WTC11 (cell line): ENCODE measurements at regions not wholly inside any gene's neighbourhood (a gene's known extent, or its start where the extent isn't known, plus 50 kb on each side); places are given as distances from the start of the nearest gene placed in this dataset.

Experiments used
- CREB1 ChIP-seq: sonication (generic); formaldehyde crosslinking; IDR thresholded peaks from 2 replicates; pipeline ENCODE4 v1.8.0; 2023; ENCODE audit warnings: mild to moderate bottlenecking, missing genetic modification reagents
- MXD4 ChIP-seq: fragments of 250-450 bp; sonication (Bioruptor Pico); IDR thresholded peaks from 2 replicates; pipeline ENCODE4 v1.8.0; 2021; ENCODE audit warnings: mild to moderate bottlenecking, moderate library complexity, borderline replicate concordance
- SP1 ChIP-seq: sonication (generic); formaldehyde crosslinking; conservative IDR thresholded peaks from 2 replicates; pipeline ENCODE4 v1.8.1; 2022; ENCODE audit warnings: missing genetic modification reagents
- TP53 ChIP-seq: sonication (generic); formaldehyde crosslinking; IDR thresholded peaks from 2 replicates; pipeline ENCODE4 v1.8.1; 2023; ENCODE audit warnings: mild to moderate bottlenecking, missing genetic modification reagents
- ZBTB21 ChIP-seq: sonication (generic); formaldehyde crosslinking; IDR thresholded peaks from 2 replicates; pipeline ENCODE4 v1.8.1; 2023; ENCODE audit warnings: mild to moderate bottlenecking, missing genetic modification reagents, borderline replicate concordance
- ZNF396 ChIP-seq: fragments of 250-450 bp; sonication (Bioruptor Pico); IDR thresholded peaks from 2 replicates; pipeline ENCODE4 v1.8.0; 2021; ENCODE audit warnings: mild to moderate bottlenecking, moderate library complexity, borderline replicate concordance
- TF ChIP-seq, protein P1 (sequence below): fragments of 200-600 bp; IDR thresholded peaks from 2 replicates; pipeline ENCODE4 v1.8.0; 2022; ENCODE audit warnings: antibody characterized with exemption
- TF ChIP-seq, protein P2 (sequence below): sonication (generic); formaldehyde crosslinking; IDR thresholded peaks from 2 replicates; pipeline ENCODE4 v1.8.1; 2022; ENCODE audit warnings: low read depth, missing genetic modification reagents, borderline replicate concordance
- TF ChIP-seq, protein P3 (sequence below): sonication (generic); formaldehyde crosslinking; conservative IDR thresholded peaks from 2 replicates; pipeline ENCODE4 v1.8.1; 2022; ENCODE audit warnings: mild to moderate bottlenecking, missing genetic modification reagents

DNA sequence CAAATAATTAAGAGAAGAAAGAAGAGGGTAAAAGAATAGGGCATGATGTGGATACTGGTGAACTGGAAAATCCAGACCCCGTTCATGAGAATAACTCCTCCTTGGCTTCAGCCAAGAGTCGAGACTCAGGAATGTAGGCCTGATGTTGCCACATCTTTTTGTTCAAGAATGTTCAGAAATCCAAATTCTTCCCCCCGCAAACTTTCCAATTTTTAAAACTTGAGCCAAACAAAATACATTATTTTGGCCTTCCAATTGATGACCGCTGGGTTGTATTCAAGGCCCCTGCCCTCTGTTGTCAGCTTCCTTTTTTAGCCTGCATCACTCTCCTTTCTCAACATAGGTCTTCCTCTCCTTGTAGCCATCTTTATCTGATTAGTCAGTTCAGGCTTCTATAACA lies 106.1 kb downstream of the TNFAIP3 start:
- TF ChIP-seq, protein P1, sequence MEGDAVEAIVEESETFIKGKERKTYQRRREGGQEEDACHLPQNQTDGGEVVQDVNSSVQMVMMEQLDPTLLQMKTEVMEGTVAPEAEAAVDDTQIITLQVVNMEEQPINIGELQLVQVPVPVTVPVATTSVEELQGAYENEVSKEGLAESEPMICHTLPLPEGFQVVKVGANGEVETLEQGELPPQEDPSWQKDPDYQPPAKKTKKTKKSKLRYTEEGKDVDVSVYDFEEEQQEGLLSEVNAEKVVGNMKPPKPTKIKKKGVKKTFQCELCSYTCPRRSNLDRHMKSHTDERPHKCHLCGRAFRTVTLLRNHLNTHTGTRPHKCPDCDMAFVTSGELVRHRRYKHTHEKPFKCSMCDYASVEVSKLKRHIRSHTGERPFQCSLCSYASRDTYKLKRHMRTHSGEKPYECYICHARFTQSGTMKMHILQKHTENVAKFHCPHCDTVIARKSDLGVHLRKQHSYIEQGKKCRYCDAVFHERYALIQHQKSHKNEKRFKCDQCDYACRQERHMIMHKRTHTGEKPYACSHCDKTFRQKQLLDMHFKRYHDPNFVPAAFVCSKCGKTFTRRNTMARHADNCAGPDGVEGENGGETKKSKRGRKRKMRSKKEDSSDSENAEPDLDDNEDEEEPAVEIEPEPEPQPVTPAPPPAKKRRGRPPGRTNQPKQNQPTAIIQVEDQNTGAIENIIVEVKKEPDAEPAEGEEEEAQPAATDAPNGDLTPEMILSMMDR, result no peak
- no peak for TF ChIP-seq SP1
- TF ChIP-seq CREB1 (CRISPR knock-in tag), result no peak
- TF ChIP-seq, protein P2, sequence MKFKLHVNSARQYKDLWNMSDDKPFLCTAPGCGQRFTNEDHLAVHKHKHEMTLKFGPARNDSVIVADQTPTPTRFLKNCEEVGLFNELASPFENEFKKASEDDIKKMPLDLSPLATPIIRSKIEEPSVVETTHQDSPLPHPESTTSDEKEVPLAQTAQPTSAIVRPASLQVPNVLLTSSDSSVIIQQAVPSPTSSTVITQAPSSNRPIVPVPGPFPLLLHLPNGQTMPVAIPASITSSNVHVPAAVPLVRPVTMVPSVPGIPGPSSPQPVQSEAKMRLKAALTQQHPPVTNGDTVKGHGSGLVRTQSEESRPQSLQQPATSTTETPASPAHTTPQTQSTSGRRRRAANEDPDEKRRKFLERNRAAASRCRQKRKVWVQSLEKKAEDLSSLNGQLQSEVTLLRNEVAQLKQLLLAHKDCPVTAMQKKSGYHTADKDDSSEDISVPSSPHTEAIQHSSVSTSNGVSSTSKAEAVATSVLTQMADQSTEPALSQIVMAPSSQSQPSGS, result no peak
- TF ChIP-seq ZNF396 (CRISPR knock-in tag), result no peak
- TF ChIP-seq, protein P3, sequence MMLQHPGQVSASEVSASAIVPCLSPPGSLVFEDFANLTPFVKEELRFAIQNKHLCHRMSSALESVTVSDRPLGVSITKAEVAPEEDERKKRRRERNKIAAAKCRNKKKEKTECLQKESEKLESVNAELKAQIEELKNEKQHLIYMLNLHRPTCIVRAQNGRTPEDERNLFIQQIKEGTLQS, result no peak
- no peak for TF ChIP-seq ZBTB21
- TF ChIP-seq MXD4 (CRISPR knock-in tag), result no peak
- TF ChIP-seq TP53 (CRISPR knock-in tag), result no peak
